Parathyroid adenoma (tissue), 2 donors: ENCODE measurements at regions not wholly inside any gene's neighbourhood (a gene's known extent, or its start where the extent isn't known, plus 50 kb on each side); places are given as distances from the start of the nearest gene placed in this dataset.

Source experiments
- H2AFZ ChIP-seq: fragments of 300-600 bp; sonication (generic); one replicate; pipeline ENCODE4 v1.7.0; 2017; ENCODE audit warnings: antibody characterized with exemption, mild to moderate bottlenecking
- H3K27ac ChIP-seq: fragments of 300-600 bp; sonication (generic); one replicate; pipeline ENCODE4 v1.7.0; 2017
- H3K27me3 ChIP-seq: fragments of 300-600 bp; sonication (generic); one replicate; pipeline ENCODE4 v1.7.0; 2017; ENCODE audit warnings: low read length; ENCODE audit not compliant: control insufficient read depth, insufficient read depth
- H3K36me3 ChIP-seq: fragments of 300-600 bp; sonication (generic); one replicate; pipeline ENCODE4 v1.7.0; 2017; ENCODE audit warnings: low read length; ENCODE audit not compliant: control insufficient read depth, insufficient read depth
- H3K4me1 ChIP-seq: fragments of 300-600 bp; sonication (generic); one replicate; pipeline ENCODE4 v1.7.0; 2017; ENCODE audit warnings: control low read depth
- H3K4me2 ChIP-seq: fragments of 300-600 bp; sonication (generic); one replicate; pipeline ENCODE4 v1.7.0; 2017; ENCODE audit warnings: low read length
- H3K4me3 ChIP-seq: fragments of 300-600 bp; sonication (generic); one replicate; pipeline ENCODE4 v1.7.0; 2017; ENCODE audit warnings: low read depth, low read length
- H3K79me2 ChIP-seq: fragments of 300-600 bp; sonication (generic); one replicate; pipeline ENCODE4 v1.7.0; 2017; ENCODE audit warnings: control low read depth
- H3K9ac ChIP-seq: fragments of 300-600 bp; sonication (generic); one replicate; pipeline ENCODE4 v1.7.0; 2017; ENCODE audit warnings: mild to moderate bottlenecking
- H3K9me3 ChIP-seq: fragments of 300-600 bp; sonication (generic); one replicate; pipeline ENCODE4 v1.7.0; 2017; ENCODE audit warnings: low read length; ENCODE audit not compliant: control insufficient read depth
- CTCF ChIP-seq: fragments of 300-600 bp; sonication (generic); IDR thresholded peaks from one replicate; pipeline ENCODE4 v1.7.0; 2017; ENCODE audit warnings: antibody characterized with exemption, mild to moderate bottlenecking
- donor health status: primary hyperparathyroidism.

GRCh38 chr11:71365626-71366025, 82.6 kb downstream of the DHCR7 start:
- Histone ChIP-seq H3K79me2 (no peaks in the 10 kb centered on the region), H3K4me3 (no peak overlapping the region), H3K4me2 (no peak overlapping the region), H3K9me3 (no peaks in the 10 kb centered on the region), H3K27me3 (no peaks in the 10 kb centered on the region), H3K4me1 (no peaks in the 10 kb centered on the region), H3K9ac (no peak overlapping the region), H2AFZ (no peak overlapping the region), H3K36me3 (no peaks in the 10 kb centered on the region), H3K27ac (no peak overlapping the region)
- no peak for TF ChIP-seq CTCF

- no peaks in the 10 kb centered on the region for H3K36me3 ChIP-seq
- no peak for TF ChIP-seq CTCF
- no peak overlapping the region for H2AFZ ChIP-seq
- no peak overlapping the region for H3K27ac ChIP-seq
- no peaks in the 10 kb centered on the region for H3K9me3 ChIP-seq
- H3K4me2 ChIP-seq, result no peak overlapping the region
- H3K4me3 ChIP-seq, result no peak overlapping the region
- H3K9ac ChIP-seq, result no peak overlapping the region
- no peaks in the 10 kb centered on the region for H3K27me3 ChIP-seq
- no peaks in the 10 kb centered on the region for H3K79me2 ChIP-seq
- no peaks in the 10 kb centered on the region for H3K4me1 ChIP-seq
These were observed 83.4 kb downstream of the DHCR7 start for GRCh38 chr11:71364806-71365205.

- Histone ChIP-seq H3K79me2 (no peaks in the 10 kb centered on the region), H3K9me3 (no peaks in the 10 kb centered on the region), H3K27ac (no peak overlapping the region), H3K9ac (no peak overlapping the region), H2AFZ (no peak overlapping the region), H3K4me3 (no peak overlapping the region), H3K27me3 (no peaks in the 10 kb centered on the region), H3K36me3 (no peaks in the 10 kb centered on the region), H3K4me1 (no peaks in the 10 kb centered on the region), H3K4me2 (no peak overlapping the region)
- TF ChIP-seq CTCF, result no peak
These were observed 84.0 kb downstream of the DHCR7 start for GRCh38 chr11:71364176-71364671.

- Histone ChIP-seq H3K36me3 (no peaks in the 10 kb centered on the region), H2AFZ (no peak overlapping the region), H3K9me3 (no peaks in the 10 kb centered on the region), H3K4me1 (no peaks in the 10 kb centered on the region), H3K9ac (no peak overlapping the region), H3K27ac (no peak overlapping the region), H3K79me2 (no peaks in the 10 kb centered on the region), H3K27me3 (no peaks in the 10 kb centered on the region), H3K4me2 (no peak overlapping the region), H3K4me3 (no peak overlapping the region)
- no peak for TF ChIP-seq CTCF
These were observed 84.5 kb downstream of the DHCR7 start for GRCh38 chr11:71363721-71364120.

- Histone ChIP-seq H3K4me3 (no peak overlapping the region), H3K9me3 (no peaks in the 10 kb centered on the region), H3K4me2 (no peak overlapping the region), H3K27me3 (no peaks in the 10 kb centered on the region), H3K79me2 (no peaks in the 10 kb centered on the region), H3K27ac (no peak overlapping the region), H2AFZ (no peak overlapping the region), H3K36me3 (no peaks in the 10 kb centered on the region), H3K4me1 (no peaks in the 10 kb centered on the region), H3K9ac (no peak overlapping the region)
- no peak for TF ChIP-seq CTCF
These were observed 89.1 kb downstream of the DHCR7 start for GRCh38 chr11:71358963-71359567.
